Testis (tissue), 2 donors: ENCODE measurements at regions not wholly inside any gene's neighbourhood (a gene's known extent, or its start where the extent isn't known, plus 50 kb on each side); places are given as distances from the start of the nearest gene placed in this dataset.

Experiments used
- POLR2A ChIP-seq: fragments of 450-650 bp; IDR thresholded peaks from one replicate; pipeline ENCODE4 v1.6.1; 2017; ENCODE audit warnings: antibody characterized with exemption, mild to moderate bottlenecking, moderate library complexity
- TF ChIP-seq, protein P1 (sequence below), 3 experiments: fragments of 450-650 bp in 2 of 3; fragments of 200-600 bp in 1 of 3; sonication (generic) in 1 of 3; IDR thresholded peaks; one replicate each; pipeline ENCODE4 v1.5.1; 2016 to 2019; ENCODE audit warnings: antibody characterized with exemption in 3 of 3, mild to moderate bottlenecking in 2 of 3, moderate library complexity in 1 of 3

DNA sequence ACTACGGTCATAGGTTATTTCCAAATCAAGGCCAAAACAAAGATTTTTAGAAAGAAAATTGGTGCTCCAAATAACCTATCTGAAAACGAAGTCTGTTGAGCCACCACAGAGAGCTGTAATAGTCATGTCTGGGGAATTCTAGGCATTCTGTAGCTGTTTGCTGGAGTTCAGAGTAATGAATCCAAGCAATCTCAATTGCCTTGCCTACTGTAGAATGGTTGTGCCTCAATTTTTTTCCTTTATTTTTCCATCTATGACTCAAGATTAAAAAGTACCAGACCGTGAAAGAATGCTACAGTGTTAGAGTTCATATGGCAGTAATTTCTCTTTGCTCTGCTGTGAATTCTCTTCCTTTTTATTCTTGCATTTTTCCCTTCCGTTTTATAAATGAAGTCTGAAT, 1007.2 kb upstream of the ALCAM start:
- TF ChIP-seq, protein P1, sequence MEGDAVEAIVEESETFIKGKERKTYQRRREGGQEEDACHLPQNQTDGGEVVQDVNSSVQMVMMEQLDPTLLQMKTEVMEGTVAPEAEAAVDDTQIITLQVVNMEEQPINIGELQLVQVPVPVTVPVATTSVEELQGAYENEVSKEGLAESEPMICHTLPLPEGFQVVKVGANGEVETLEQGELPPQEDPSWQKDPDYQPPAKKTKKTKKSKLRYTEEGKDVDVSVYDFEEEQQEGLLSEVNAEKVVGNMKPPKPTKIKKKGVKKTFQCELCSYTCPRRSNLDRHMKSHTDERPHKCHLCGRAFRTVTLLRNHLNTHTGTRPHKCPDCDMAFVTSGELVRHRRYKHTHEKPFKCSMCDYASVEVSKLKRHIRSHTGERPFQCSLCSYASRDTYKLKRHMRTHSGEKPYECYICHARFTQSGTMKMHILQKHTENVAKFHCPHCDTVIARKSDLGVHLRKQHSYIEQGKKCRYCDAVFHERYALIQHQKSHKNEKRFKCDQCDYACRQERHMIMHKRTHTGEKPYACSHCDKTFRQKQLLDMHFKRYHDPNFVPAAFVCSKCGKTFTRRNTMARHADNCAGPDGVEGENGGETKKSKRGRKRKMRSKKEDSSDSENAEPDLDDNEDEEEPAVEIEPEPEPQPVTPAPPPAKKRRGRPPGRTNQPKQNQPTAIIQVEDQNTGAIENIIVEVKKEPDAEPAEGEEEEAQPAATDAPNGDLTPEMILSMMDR (IDR thresholded peaks at IDR 0.05): no peak
- TF ChIP-seq POLR2A: no peak
